HepG2 (cell line): ENCODE measurements at regions not wholly inside any gene's neighbourhood (a gene's known extent, or its start where the extent isn't known, plus 50 kb on each side); places are given as distances from the start of the nearest gene placed in this dataset.

Experiments
- ATAC-seq: fragments of 200-7000 bp; cut with Tn5 transposase; 3 replicates; pipeline ENCODE4 v1.9.1; 2020; ENCODE audit warnings: mild to moderate bottlenecking, moderate library complexity
- BruUV-seq: library from RNA; stranded (reverse); fragments of 400-500 nt; replicated peaks from 2 replicates; lab custom pipeline; 2021; lab: Mats Ljungman, UMichigan
- CTCF ChIA-PET: fragments of 300-600 bp; formaldehyde crosslinking; extraction: SDS; loops from one replicate; lab custom pipeline; 2021; ENCODE audit warnings: low total read pairs, inconsistent platforms, low intra/inter-chr PET ratio; lab: Yijun Ruan, JAX
- POLR2A ChIA-PET: fragments of 350-600 bp; sonication (Branson Sonifier 250); formaldehyde crosslinking; loops from one replicate; lab custom pipeline; 2020; ENCODE audit warnings: antibody characterized with exemption, inconsistent platforms; lab: Yijun Ruan, JAX
- DNase-seq: peaks from one replicate; pipeline ENCODE4 v3.0.0-alpha.2; 2015; ENCODE audit warnings: low spot score
- FAIRE-seq: peaks from 3 replicates; lab custom pipeline; 2011; peaks lifted over from hg19 to GRCh38; lab: Jason Lieb, UNC
- H2AFZ ChIP-seq: one replicate; pipeline ENCODE4 v1.6.1; 2011; ENCODE audit warnings: low read length, inconsistent platforms
- H3K27ac ChIP-seq: fragments of 300-600 bp; 3 replicates; pipeline ENCODE4 v1.8.0; 2011; ENCODE audit warnings: mixed run types, mild to moderate bottlenecking, mixed read lengths, low read length, inconsistent platforms; ENCODE audit not compliant: insufficient read depth; ENCODE audit errors: extremely low read length
- H3K27me3 ChIP-seq, 2 experiments: fragments of 200-600 bp in 1 of 2; 2 replicates in 1 of 2; 3 replicates in 1 of 2; pipeline versions ENCODE4 v1.6.0 to v1.8.0; 2011; ENCODE audit warnings: low read length in 2 of 2, mild to moderate bottlenecking in 2 of 2, moderate library complexity in 2 of 2, inconsistent platforms in 1 of 2; ENCODE audit not compliant: insufficient read depth in 2 of 2, control insufficient read depth in 1 of 2
- H3K36me3 ChIP-seq, 2 experiments: fragments of 200-600 bp in 1 of 2; replicated peaks in 1 of 2; 2 replicates in 1 of 2; 3 replicates in 1 of 2; pipeline versions ENCODE4 v1.5.1 to v1.8.0; 2011; ENCODE audit warnings: low read length in 2 of 2, inconsistent platforms in 1 of 2; ENCODE audit not compliant: insufficient read depth in 2 of 2, control insufficient read depth in 1 of 2
- H3K4me1 ChIP-seq: 2 replicates; pipeline ENCODE4 v1.5.1; 2012; ENCODE audit warnings: low read length, inconsistent platforms; ENCODE audit not compliant: insufficient read depth
- H3K4me2 ChIP-seq: 2 replicates; pipeline ENCODE4 v1.6.0; 2011; ENCODE audit warnings: low read depth, low read length, inconsistent platforms
- H3K4me3 ChIP-seq, 3 experiments: fragments of 200-600 bp in 1 of 3; sonication (generic), shearing (Covaris generic) in 1 of 3; replicated peaks in 1 of 3; 2 replicates each; pipeline ENCODE4 v1.5.1; 2011 to 2016; ENCODE audit warnings: low read length in 3 of 3, inconsistent platforms in 2 of 3, low read depth in 2 of 3, mild to moderate bottlenecking in 2 of 3, control low read depth in 1 of 3, mixed read lengths in 1 of 3; ENCODE audit not compliant: insufficient read depth in 1 of 3
- H3K79me2 ChIP-seq: one replicate; pipeline ENCODE4 v1.6.1; 2011; ENCODE audit warnings: low read length, inconsistent platforms; ENCODE audit not compliant: insufficient read depth
- H3K9ac ChIP-seq: 2 replicates; pipeline ENCODE4 v1.6.0; 2011; ENCODE audit warnings: mild to moderate bottlenecking, low read depth, low read length, inconsistent platforms; ENCODE audit not compliant: insufficient read depth
- H3K9me3 ChIP-seq: 2 replicates; pipeline ENCODE4 v1.5.1; 2012; ENCODE audit warnings: mild to moderate bottlenecking, low read length
- H4K20me1 ChIP-seq: 2 replicates; pipeline ENCODE4 v1.6.0; 2011; ENCODE audit warnings: inconsistent platforms, mild to moderate bottlenecking, low read length, moderate library complexity; ENCODE audit not compliant: insufficient read depth
- ATF1 ChIP-seq: IDR thresholded peaks from 2 replicates; pipeline ENCODE4 v1.6.1; 2016; ENCODE audit warnings: mild to moderate bottlenecking, control low read depth
- CBX1 ChIP-seq: IDR thresholded peaks from one replicate; pipeline ENCODE4 v1.6.1; 2016; ENCODE audit warnings: antibody characterized with exemption, low read depth
- GPN1 ChIP-seq: sonication (generic); formaldehyde crosslinking; IDR thresholded peaks from 2 replicates; pipeline ENCODE4 v1.5.1; 2020; ENCODE audit warnings: missing genetic modification reagents, borderline replicate concordance
- MZF1 ChIP-seq: sonication (generic); formaldehyde crosslinking; IDR thresholded peaks from 2 replicates; pipeline ENCODE4 v1.8.1; 2023; ENCODE audit warnings: mild to moderate bottlenecking, missing genetic modification reagents, borderline replicate concordance
- SRY ChIP-seq: sonication (generic); formaldehyde crosslinking; IDR thresholded peaks from 2 replicates; pipeline ENCODE4 v1.8.0; 2022; ENCODE audit warnings: mild to moderate bottlenecking, missing genetic modification reagents
- WIZ ChIP-seq: sonication (generic); formaldehyde crosslinking; IDR thresholded peaks from 2 replicates; pipeline ENCODE4 v1.5.1; 2020; ENCODE audit warnings: mild to moderate bottlenecking, missing genetic modification reagents
- YY1 ChIP-seq: IDR thresholded peaks from 2 replicates; pipeline ENCODE4 v1.6.1; 2011; ENCODE audit warnings: low read length, low read depth, moderate library complexity, mild to moderate bottlenecking; ENCODE audit not compliant: insufficient read depth, insufficient replicate concordance
- ZHX1 ChIP-seq: sonication (generic); formaldehyde crosslinking; IDR thresholded peaks from 2 replicates; pipeline ENCODE4 v1.8.1; 2022; ENCODE audit warnings: low read depth, mild to moderate bottlenecking, missing genetic modification reagents
- ZNF251 ChIP-seq: sonication (generic); formaldehyde crosslinking; IDR thresholded peaks from 2 replicates; pipeline ENCODE4 v1.9.0; 2021; ENCODE audit warnings: mild to moderate bottlenecking, missing genetic modification reagents
- ZNF609 ChIP-seq: sonication (generic); formaldehyde crosslinking; IDR thresholded peaks from 2 replicates; pipeline ENCODE4 v1.4.0; 2020; ENCODE audit warnings: mild to moderate bottlenecking, missing genetic modification reagents, borderline replicate concordance
- ZNF792 ChIP-seq: IDR thresholded peaks from 2 replicates; pipeline ENCODE4 v1.6.1; 2016
- WGBS: methylation state at CpG from one replicate; pipeline ENCODE4 v1.1.6; 2017; ENCODE audit warnings: low lambda C conversion rate; 5-methylcytosine and 5-hydroxymethylcytosine counted together
- in situ Hi-C: cut with HindIII; loops from 2 replicates; pipeline ENCODE4 v1.10.0; 2017; ENCODE audit warnings: low pct_unique_long_range_greater_than_20kb; ENCODE audit not compliant: extremely low pct_ligation_motif_present
- intact Hi-C: fragments of 100-400 bp; cut with micrococcal nuclease; formaldehyde crosslinking; loops from one replicate; pipeline ENCODE4 v1.10.0; 2022; ENCODE audit not compliant: unreplicated experiment

GRCh38 chr11:23406131-23406819 is 546.0 kb upstream of the CCDC179 start:
- H2AFZ ChIP-seq, result no peak overlapping the region
- H3K4me3 ChIP-seq, result no peak overlapping the region
- no peak overlapping the region for H3K9ac ChIP-seq
- intact Hi-C loops (no loop called here), in situ Hi-C loops (no loop called here)
- no peaks in the 10 kb centered on the region for H3K79me2 ChIP-seq
- H3K36me3 ChIP-seq, result no peaks in the 10 kb centered on the region
- WGBS, result 36% methylated on average over 22 of the region's 23 CpGs
- peaks cover 29% of the 10 kb centered on the region for H3K9me3 ChIP-seq
- no peak overlapping the region for H3K4me2 ChIP-seq
- no peaks in the 10 kb centered on the region for H3K27me3 ChIP-seq
- no peaks in the 10 kb centered on the region for H4K20me1 ChIP-seq
- no peak for FAIRE-seq
- peak; percentile 32; the same call in 2 of the 3 replicates for ATAC-seq
- ChIA-PET CTCF (no interaction called here), POLR2A (no interaction called here)
- DNase-seq, result no peak
- BruUV-seq, result no TSS peak
- H3K4me1 ChIP-seq, result no peaks in the 10 kb centered on the region
- TF ChIP-seq ZNF609 (CRISPR knock-in tag), result no peak
- TF ChIP-seq, all 625 proteins: peak for 0
- H3K27ac ChIP-seq, result no peak overlapping the region

- Histone ChIP-seq H3K79me2 (no peaks in the 10 kb centered on the region), H3K27ac (no peak overlapping the region), H3K4me2 (no peak overlapping the region), H3K4me3 (no peak overlapping the region), H3K27me3 (no peaks in the 10 kb centered on the region), H4K20me1 (no peaks in the 10 kb centered on the region), H3K4me1 (no peaks in the 10 kb centered on the region), H3K9ac (no peak overlapping the region), H3K9me3 (peaks cover 19% of the 10 kb centered on the region), H2AFZ (no peak overlapping the region), H3K36me3 (no peaks in the 10 kb centered on the region)
- no TSS peak for BruUV-seq
- intact Hi-C loops, result no loop called here
- no peak for TF ChIP-seq ZNF792
- TF ChIP-seq ATF1 (CRISPR knock-in tag), result no peak
- no peak for TF ChIP-seq GPN1 (CRISPR knock-in tag)
- TF ChIP-seq WIZ (CRISPR knock-in tag), result no peak
- no peak for TF ChIP-seq SRY
- no peak for TF ChIP-seq YY1
- TF ChIP-seq MZF1 (CRISPR knock-in tag), result no peak
- no peak for TF ChIP-seq ZHX1 (CRISPR knock-in tag)
- TF ChIP-seq CBX1, result no peak
- no peak for TF ChIP-seq ZNF251 (CRISPR knock-in tag)
- in situ Hi-C loops, result no loop called here
- ATAC-seq (no peak), DNase-seq (no peak), FAIRE-seq (no peak)
- 3% methylated on average over 1 of the region's 1 CpG for WGBS
- CTCF ChIA-PET, result no interaction called here
- POLR2A ChIA-PET, result no interaction called here
These were observed 552.8 kb upstream of the CCDC179 start for GRCh38 chr11:23413057-23413456.
